Activated T-helper 1 cell treated with anti-CD3 and anti-CD28 coated beads, Interleukin-12 subunit alpha, Interleukin-12 subunit beta, Interleukin-2, Interleukin-4 antibody, amounts not matched to agents 30 ng/mL and 10 ng/mL and 1 ng/mL, durations not matched to agents 14 hours and 24 hours and 36 hours (primary cell): ENCODE measurements at regions not wholly inside any gene's neighbourhood (a gene's known extent, or its start where the extent isn't known, plus 50 kb on each side); places are given as distances from the start of the nearest gene placed in this dataset.
"Not testable (repeated sequence)": the region's sequence is repeated elsewhere in the genome, so short reads cannot be mapped to it uniquely, and the experiment has no call there.

Experiments used
- DNase-seq: peaks from one replicate; pipeline ENCODE4 v3.0.0; 2021; ENCODE audit warnings: low spot score
- H3K27ac Mint-ChIP-seq: one replicate; pipeline ENCODE4 v1.8.0; 2021; ENCODE audit warnings: mild to moderate bottlenecking, mixed read lengths
- H3K27me3 Mint-ChIP-seq: one replicate; pipeline ENCODE4 v1.8.0; 2022; ENCODE audit warnings: mild to moderate bottlenecking, moderate library complexity, mixed read lengths; ENCODE audit not compliant: insufficient read depth
- H3K36me3 Mint-ChIP-seq: one replicate; pipeline ENCODE4 v1.8.0; 2021; ENCODE audit warnings: low read depth, mixed read lengths
- H3K4me1 Mint-ChIP-seq: one replicate; pipeline ENCODE4 v1.8.0; 2021; ENCODE audit warnings: low read depth, mixed read lengths
- H3K4me3 Mint-ChIP-seq: one replicate; pipeline ENCODE4 v1.8.0; 2021; ENCODE audit warnings: mild to moderate bottlenecking, moderate library complexity, mixed read lengths
- H3K9me3 Mint-ChIP-seq: one replicate; pipeline ENCODE4 v1.8.0; 2021; ENCODE audit warnings: mixed read lengths
- intact Hi-C: fragments of 100-400 bp; cut with micrococcal nuclease; formaldehyde crosslinking; loops from one replicate; pipeline ENCODE4 v1.15.1; 2024

DNA sequence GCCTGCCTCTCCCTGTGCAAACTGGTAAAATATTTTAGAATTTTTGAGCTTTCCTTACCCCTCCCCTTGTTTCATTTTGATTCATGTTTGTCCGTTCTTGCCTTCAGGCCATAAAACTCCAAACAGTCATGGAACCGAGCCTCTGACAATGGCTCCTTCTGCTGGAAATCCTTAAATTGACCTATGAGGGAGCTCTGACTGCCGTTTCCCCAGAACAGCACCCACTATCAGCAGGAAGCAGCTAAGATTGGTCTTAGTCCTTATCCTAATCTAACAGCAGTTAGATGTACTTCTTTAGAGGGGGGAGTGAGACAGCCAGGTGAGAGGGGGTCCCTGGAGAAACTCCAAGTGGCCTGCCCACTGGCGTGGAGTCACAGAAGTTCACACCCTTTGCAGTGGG, 106.7 kb downstream of the FAM174A start:
- H3K9me3 Mint-ChIP-seq, result no peaks in the 10 kb centered on the region
- DNase-seq, result no peak
- H3K27me3 Mint-ChIP-seq, result peaks cover 1% of the 10 kb centered on the region
- intact Hi-C loops, result no loop called here
- H3K36me3 Mint-ChIP-seq, result no peaks in the 10 kb centered on the region
- H3K4me1 Mint-ChIP-seq, result no peaks in the 10 kb centered on the region
- H3K4me3 Mint-ChIP-seq, result no peak overlapping the region
- no peak overlapping the region for H3K27ac Mint-ChIP-seq

DNA sequence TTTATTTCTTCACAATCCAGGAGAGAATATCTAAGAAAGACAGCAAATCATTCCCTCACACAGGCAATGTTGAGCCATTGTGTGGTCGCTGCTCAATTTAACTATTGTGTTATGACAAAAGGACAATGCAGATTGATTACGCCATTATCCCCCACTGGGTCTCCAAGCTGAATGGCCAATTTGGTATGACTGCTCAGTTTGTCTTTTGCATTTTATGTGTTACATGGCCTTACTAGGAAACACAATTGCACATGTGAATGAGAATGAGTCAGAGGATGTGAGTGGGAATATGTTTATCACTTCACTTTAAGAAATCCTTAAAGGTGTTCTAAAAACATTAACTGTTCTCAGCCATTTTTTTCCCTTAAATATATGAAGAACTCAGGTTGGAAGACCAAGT, 108.3 kb downstream of the FAM174A start:
- no peak overlapping the region for H3K27ac Mint-ChIP-seq
- H3K36me3 Mint-ChIP-seq, result no peaks in the 10 kb centered on the region
- H3K27me3 Mint-ChIP-seq, result peaks cover 1% of the 10 kb centered on the region
- peaks cover 13% of the 10 kb centered on the region for H3K4me1 Mint-ChIP-seq
- DNase-seq, result no peak
- H3K4me3 Mint-ChIP-seq, result no peak overlapping the region
- H3K9me3 Mint-ChIP-seq, result no peaks in the 10 kb centered on the region
- intact Hi-C loops, result no loop called here

DNA sequence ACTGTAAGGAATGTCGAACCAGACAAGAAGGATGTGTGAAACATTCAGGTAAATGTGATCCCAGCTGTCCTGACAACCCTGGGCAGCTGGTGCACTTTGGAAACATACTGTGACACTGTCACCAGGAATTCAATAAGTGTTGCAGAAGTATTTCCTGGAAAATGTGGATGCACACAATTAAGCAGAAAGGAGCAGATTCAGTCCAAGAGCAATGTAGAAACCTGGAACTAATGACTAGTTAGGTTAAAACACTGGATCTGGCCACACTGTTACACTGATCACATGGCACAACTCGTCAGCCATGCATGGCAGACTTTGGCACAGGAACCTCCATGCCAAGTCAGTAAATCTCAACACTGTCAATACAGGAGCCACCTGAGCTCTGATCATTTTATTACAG, 109.0 kb downstream of the FAM174A start:
- peaks cover 13% of the 10 kb centered on the region for H3K4me1 Mint-ChIP-seq
- no peak overlapping the region for H3K4me3 Mint-ChIP-seq
- H3K9me3 Mint-ChIP-seq, result no peaks in the 10 kb centered on the region
- peaks cover 1% of the 10 kb centered on the region for H3K27me3 Mint-ChIP-seq
- H3K36me3 Mint-ChIP-seq, result no peaks in the 10 kb centered on the region
- H3K27ac Mint-ChIP-seq, result no peak overlapping the region
- DNase-seq, result no peak
- intact Hi-C loops, result no loop called here

DNA sequence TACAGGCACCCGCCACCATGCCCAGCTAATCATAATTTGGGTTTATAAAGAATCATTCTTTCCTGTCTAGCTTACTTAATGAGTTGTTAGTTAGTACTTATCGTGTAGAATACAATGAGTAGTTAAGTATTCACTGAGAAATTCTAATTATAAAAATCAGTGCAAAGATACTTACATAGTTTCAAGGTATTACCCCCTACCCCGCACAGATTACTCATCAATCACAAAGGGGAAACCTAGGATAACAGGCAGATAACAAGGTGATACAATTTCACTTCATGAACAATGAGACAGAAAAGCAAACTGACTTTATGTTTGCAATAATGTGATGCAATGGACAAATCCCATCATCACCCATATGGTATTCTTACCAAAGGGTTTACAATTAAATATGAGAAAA, 109.6 kb downstream of the FAM174A start:
- H3K36me3 Mint-ChIP-seq, result no peaks in the 10 kb centered on the region
- no peak overlapping the region for H3K4me3 Mint-ChIP-seq
- no peaks in the 10 kb centered on the region for H3K9me3 Mint-ChIP-seq
- DNase-seq, result no peak
- intact Hi-C loops, result no loop called here
- H3K4me1 Mint-ChIP-seq, result peaks cover 13% of the 10 kb centered on the region
- peaks cover 5% of the 10 kb centered on the region for H3K27me3 Mint-ChIP-seq
- H3K27ac Mint-ChIP-seq, result no peak overlapping the region

DNA sequence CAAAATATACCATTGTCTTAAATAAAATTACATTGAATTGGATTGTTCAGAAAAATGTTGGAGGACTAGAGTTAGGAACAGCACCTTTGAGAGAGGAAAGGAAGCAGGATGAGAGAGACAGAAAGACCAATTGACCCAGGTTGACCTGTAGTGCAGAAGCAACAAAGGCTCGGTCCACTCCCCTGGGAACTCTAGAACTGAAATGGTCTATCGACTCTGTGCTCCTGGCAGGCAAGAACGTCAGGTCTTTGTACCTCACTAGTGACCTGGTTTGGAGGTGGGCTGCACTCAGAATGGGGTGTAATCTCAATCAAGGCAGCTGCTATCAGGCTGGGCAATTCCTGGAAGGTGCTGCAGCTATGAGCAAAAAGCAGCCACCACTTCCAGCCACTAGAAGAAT, 110.8 kb downstream of the FAM174A start:
- H3K4me1 Mint-ChIP-seq, result peaks cover 13% of the 10 kb centered on the region

DNA sequence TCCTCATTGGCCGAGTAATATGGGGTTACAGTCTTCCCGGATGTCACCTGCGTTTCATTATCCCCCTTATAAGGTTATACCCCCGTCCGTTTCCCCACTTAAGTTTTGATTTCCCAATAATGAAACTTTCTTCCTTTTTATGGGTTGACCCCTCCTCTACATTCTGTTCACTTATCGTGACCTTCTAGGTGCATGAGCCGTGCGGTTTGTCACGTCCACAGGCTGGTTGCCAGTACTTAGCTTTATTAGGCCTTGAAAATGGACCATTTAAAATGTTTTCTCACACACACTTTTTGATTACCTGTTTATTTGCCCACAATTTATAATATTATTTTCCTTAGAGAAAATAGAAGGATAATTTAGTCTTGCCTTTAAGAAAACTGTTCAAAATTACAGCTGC, 111.5 kb downstream of the FAM174A start:
- Mint-ChIP-seq H3K4me1 (peaks cover 13% of the 10 kb centered on the region), H3K9me3 (no peaks in the 10 kb centered on the region)
- intact Hi-C loops, result no loop called here

More for the DNA sequence above, 110.8 kb downstream of the FAM174A start:
- intact Hi-C loops, result no loop called here
- H3K36me3 Mint-ChIP-seq, result no peaks in the 10 kb centered on the region
- H3K27ac Mint-ChIP-seq, result no peak overlapping the region
- no peaks in the 10 kb centered on the region for H3K9me3 Mint-ChIP-seq
- DNase-seq, result no peak
- H3K27me3 Mint-ChIP-seq, result peaks cover 7% of the 10 kb centered on the region
- H3K4me3 Mint-ChIP-seq, result no peak overlapping the region

DNA sequence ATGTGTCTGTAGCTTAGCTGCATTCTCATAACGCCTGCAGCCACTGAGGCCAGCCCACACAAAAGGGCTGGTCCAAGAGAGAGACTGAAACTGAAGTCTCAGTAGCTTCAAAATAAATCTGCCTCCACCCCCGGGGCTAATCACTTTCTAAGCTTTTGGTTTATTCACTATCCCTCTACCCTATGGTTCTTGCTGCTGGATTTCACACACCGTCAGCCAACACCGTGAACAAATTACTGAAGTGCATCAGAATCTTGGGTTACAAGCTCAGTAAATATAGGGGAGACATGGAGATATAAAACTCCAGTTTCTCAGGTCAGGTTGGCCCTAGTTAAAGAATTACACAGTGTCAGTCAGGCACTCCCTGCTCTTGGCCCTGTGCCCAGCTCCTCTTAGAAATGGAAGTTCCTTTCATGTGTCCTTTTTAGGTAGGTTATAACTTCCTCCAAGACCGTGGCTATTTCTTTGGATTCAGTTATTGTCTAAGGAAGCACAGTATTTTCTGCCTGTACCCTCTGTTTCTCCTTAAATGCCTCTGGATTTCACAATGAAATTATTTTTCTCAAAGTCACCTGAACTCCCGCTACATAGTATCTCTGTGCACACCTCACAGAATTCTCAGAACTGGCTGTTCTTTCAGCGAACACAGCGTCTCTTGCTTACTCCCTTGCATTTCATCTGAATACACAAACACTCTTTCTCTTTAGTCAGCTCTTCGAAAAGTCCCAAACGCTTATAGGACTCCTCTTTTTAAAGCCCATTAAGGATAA, 112.5 kb downstream of the FAM174A start:
- DNase-seq, result no peak
- H3K27ac Mint-ChIP-seq, result no peak overlapping the region
- no peaks in the 10 kb centered on the region for H3K9me3 Mint-ChIP-seq
- peaks cover 7% of the 10 kb centered on the region for H3K27me3 Mint-ChIP-seq
- no peaks in the 10 kb centered on the region for H3K36me3 Mint-ChIP-seq
- intact Hi-C loops, result no loop called here
- H3K4me1 Mint-ChIP-seq, result peaks cover 13% of the 10 kb centered on the region
- no peak overlapping the region for H3K4me3 Mint-ChIP-seq

More for the DNA sequence above, 111.5 kb downstream of the FAM174A start:
- H3K36me3 Mint-ChIP-seq, result no peaks in the 10 kb centered on the region
- peaks cover 7% of the 10 kb centered on the region for H3K27me3 Mint-ChIP-seq
- H3K4me3 Mint-ChIP-seq, result no peak overlapping the region
- no peak for DNase-seq
- no peak overlapping the region for H3K27ac Mint-ChIP-seq

DNA sequence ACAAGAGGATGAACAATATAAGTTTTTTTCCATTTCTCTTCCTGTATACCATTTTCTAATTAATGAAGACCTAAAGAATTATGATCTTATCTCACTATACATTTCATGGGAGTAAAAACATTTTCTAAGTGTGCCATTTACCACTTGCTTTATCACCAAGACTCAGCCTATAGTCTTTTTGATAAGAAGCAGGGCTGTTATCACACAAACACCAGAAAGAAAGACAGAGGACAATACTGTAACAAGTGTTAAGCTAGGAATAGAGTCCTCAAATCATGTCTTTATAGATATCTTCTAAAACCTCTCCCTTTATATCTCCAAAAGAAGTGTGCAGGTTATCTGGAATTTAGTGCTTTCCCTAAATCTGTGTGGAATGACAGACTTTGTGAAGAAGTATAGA, 119.7 kb downstream of the FAM174A start:
- Mint-ChIP-seq H3K27ac (no peak overlapping the region), H3K4me1 (no peaks in the 10 kb centered on the region), H3K27me3 (peaks cover 4% of the 10 kb centered on the region), H3K36me3 (no peaks in the 10 kb centered on the region), H3K4me3 (no peak overlapping the region), H3K9me3 (no peaks in the 10 kb centered on the region)
- no peak for DNase-seq
- intact Hi-C loops, result no loop called here

DNA sequence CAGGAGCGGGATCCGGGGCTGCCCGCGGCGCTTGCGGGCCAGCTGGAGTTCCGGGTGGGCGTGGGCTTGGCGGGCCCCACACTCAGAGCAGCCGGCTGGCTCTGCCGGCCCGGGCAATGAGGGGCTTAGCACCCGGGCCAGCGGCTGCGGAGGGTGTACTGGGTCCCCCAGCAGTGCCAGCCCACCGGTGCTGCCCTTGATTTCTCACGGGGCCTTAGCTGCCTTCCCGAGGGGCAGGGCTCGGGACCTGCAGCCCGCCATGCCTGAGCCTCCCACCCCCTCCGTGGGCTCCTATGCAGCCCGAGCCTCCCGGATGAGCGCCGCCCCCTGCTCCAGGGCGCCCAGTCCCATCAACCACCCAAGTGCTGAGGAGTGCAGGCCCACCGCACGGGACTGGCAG, 121.6 kb downstream of the FAM174A start:
- intact Hi-C loops, H3K27ac Mint-ChIP-seq, DNase-seq, H3K27me3 Mint-ChIP-seq, H3K9me3 Mint-ChIP-seq, H3K4me3 Mint-ChIP-seq, H3K36me3 Mint-ChIP-seq, H3K4me1 Mint-ChIP-seq: not testable (repeated sequence)

DNA sequence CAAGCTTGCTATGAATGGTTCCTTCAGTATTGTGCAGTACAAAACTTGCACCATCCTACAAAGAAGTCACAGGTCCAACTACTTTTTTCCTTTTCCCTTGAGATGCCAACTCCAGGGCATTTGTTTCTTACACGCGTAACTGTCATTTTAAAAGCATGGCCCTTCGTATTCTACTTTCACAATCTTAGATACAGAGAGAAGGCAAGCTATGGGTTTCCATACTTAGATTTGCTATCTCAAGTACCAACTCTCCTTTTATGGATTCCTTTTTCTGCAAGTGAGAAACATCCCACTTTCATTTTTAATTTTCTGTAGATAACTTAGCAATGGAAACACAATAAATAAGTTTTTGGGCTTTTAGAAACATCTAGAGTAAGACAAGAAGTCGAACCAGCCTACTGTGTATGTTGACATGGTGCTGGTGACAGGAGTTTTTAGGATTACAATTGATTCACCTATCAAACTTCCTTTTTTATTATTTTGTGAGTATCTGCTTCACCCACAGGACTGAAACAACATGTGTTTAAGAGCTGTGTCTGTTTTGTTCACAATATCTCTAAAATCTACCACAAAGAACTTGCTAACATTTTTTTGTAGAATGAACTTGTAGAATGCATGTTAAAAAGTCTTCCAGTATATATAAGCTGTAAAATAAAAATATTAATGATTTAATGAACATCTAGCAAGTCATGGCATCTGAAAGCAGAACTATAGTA, 124.1 kb downstream of the FAM174A start:
- Mint-ChIP-seq H3K4me3 (no peak overlapping the region), H3K27ac (no peak overlapping the region), H3K4me1 (no peaks in the 10 kb centered on the region), H3K27me3 (peaks cover 3% of the 10 kb centered on the region), H3K9me3 (no peaks in the 10 kb centered on the region), H3K36me3 (no peaks in the 10 kb centered on the region)
- intact Hi-C loops, result no loop called here
- no peak for DNase-seq

DNA sequence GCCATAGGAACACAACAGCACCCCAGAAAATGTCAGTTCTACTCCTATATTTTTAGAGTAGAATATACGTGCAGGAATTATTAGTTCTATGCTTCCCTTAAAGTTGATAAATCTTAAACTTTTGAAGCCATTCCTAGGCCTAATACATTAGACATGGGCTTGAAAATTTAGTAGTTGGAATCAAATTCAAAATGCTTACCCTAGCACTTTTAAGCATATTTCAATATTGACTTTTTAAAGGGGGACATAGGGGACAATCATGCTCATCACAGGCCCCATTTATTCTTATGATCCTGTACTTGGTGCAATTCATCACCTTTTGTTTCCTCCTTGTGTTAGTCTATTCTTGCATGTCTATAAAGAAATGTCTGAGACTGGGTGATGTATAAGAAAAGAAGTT, 129.0 kb downstream of the FAM174A start:
- peaks cover 3% of the 10 kb centered on the region for H3K9me3 Mint-ChIP-seq
- intact Hi-C loops, result no loop called here
- no peak overlapping the region for H3K4me3 Mint-ChIP-seq
- H3K36me3 Mint-ChIP-seq, result no peaks in the 10 kb centered on the region
- H3K27ac Mint-ChIP-seq, result no peak overlapping the region
- peaks cover 19% of the 10 kb centered on the region for H3K4me1 Mint-ChIP-seq
- H3K27me3 Mint-ChIP-seq, result peaks cover 3% of the 10 kb centered on the region
- no peak for DNase-seq

DNA sequence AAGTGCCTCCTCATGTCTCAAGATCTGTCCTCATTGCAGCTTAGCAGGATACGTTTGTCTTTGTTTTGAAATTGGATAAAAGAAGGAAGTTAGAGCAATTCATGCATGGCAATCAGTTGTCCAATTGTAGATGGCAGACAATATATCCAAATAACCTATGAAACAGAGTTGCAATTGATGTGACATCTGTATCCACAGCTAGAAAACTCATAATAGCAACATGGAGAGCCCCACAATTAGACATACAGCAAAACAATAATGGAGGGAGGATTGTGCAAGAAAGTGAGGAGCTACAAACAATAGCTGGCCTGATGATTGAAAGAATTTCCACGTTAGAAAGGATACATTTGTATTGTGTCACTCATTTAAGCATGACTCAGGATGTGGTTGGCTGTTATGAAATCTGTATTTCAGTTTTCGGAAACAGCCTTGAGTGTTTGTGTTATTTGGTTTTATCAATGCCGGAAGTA, 132.0 kb downstream of the FAM174A start:
- no peaks in the 10 kb centered on the region for H3K36me3 Mint-ChIP-seq
- peaks cover 3% of the 10 kb centered on the region for H3K9me3 Mint-ChIP-seq
- H3K4me3 Mint-ChIP-seq, result no peak overlapping the region
- peaks cover 2% of the 10 kb centered on the region for H3K27me3 Mint-ChIP-seq
- H3K27ac Mint-ChIP-seq, result peak overlapping the region; percentile 11
- intact Hi-C loops, result loop anchor here (2.0 kb wide), 1 partner anchor 236 kb away; the partner anchor contains the start of gene ST8SIA4
- H3K4me1 Mint-ChIP-seq, result peaks cover 19% of the 10 kb centered on the region
- DNase-seq, result no peak

DNA sequence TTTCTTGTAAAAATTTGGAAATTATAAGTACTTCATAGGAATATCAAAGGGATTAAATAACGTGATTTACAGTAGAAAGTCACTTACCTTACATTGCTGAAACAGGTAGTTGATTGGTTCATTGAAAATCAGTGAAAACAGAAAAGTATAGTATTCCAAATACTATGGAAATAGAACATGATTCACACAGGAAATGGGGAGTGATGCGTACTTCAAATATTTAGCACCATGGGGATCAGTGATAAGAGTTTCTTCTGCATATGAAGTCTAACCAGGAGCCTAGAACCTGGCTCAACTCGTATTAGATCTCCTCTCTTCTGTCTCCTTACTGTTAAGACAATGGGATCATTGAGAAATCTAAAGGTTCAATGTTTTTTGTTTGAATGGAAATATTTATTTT, 133.3 kb downstream of the FAM174A start:
- Mint-ChIP-seq H3K27ac (no peak overlapping the region), H3K4me1 (peaks cover 19% of the 10 kb centered on the region), H3K4me3 (no peak overlapping the region), H3K27me3 (peaks cover 2% of the 10 kb centered on the region), H3K36me3 (no peaks in the 10 kb centered on the region), H3K9me3 (peaks cover 3% of the 10 kb centered on the region)
- DNase-seq, result no peak
- intact Hi-C loops, result no loop called here
